GM18951 (cell line): ENCODE measurements at regions not wholly inside any gene's neighbourhood (a gene's known extent, or its start where the extent isn't known, plus 50 kb on each side); places are given as distances from the start of the nearest gene placed in this dataset.
"Not testable (repeated sequence)": the region's sequence is repeated elsewhere in the genome, so short reads cannot be mapped to it uniquely, and the experiment has no call there.

ENCODE experiments used
- POLR2A ChIP-seq: IDR thresholded peaks from 4 replicates; pipeline ENCODE4 v1.6.1; 2011; ENCODE audit warnings: mild to moderate bottlenecking; ENCODE audit not compliant: insufficient read length, insufficient read depth; ENCODE audit errors: extremely low read depth
- in situ Hi-C: fragments of 300-500 bp; cut with MboI; formaldehyde crosslinking; loops from one replicate; pipeline ENCODE4 v1.12.0; 2022; ENCODE audit warnings: low sequenced_read_pairs, mixed read lengths, inconsistent platforms; ENCODE audit not compliant: unreplicated experiment

DNA sequence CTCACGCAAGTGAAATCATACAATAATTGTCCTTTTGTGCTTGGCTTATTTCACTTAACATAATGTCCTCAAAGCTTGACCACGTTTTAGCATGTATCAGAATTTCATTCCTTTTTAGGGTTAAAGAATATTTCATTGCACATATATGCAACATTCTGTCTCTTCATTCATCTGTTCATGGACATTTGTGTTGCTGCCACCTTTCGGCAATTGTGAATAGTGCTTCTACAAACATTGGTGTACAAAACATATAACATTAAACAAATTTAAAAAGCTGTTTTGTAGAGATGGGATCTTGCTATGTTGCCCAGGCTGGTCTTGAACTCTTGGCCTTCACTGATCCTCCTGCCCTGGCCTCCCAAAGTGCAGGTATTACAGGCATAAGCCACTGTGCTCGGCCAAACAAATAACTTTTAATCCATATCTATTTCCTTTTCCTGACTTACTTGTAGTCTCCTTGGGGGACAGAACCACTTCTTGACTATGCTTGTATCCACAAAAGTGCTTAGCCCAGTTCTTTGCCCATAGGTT is 209.3 kb downstream of the SLC4A3 start:
- in situ Hi-C loops: no loop called here

DNA sequence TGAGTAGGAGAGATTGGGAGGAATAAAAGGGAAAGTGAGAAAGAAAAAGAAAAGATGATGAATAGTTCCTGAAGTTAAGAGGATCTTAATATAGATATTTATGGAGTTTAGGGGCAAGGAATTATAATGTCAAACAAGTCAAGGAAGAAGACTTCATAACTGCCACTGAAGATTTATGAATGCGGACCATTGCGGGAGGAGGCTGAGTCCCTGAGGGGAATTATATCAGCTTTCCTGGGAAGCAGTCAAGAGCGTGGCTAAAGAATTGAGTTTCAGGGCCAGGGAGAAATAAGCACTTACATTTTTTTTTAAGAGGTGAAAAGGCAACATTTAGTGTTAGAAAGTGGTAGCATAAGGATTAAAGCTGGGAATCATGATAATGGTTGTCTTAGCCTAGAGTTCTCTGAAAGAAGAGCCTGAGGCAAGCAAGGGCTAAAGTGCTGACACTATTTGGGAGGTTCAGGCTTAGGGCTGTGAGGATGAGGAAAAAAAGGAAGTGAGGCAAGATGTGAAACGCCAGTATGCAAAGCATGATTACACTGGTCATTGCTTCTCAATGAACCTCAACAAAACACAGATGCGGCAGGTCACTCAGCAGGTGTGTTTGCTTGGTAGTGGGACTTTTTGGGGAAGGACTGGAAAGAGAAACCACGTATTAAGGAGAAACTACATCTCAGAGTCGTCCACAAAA is 217.1 kb downstream of the SLC4A3 start:
- in situ Hi-C loops: no loop called here
- TF ChIP-seq POLR2A: no peak

More for the DNA sequence above, 209.3 kb downstream of the SLC4A3 start:
- TF ChIP-seq POLR2A: no peak

DNA sequence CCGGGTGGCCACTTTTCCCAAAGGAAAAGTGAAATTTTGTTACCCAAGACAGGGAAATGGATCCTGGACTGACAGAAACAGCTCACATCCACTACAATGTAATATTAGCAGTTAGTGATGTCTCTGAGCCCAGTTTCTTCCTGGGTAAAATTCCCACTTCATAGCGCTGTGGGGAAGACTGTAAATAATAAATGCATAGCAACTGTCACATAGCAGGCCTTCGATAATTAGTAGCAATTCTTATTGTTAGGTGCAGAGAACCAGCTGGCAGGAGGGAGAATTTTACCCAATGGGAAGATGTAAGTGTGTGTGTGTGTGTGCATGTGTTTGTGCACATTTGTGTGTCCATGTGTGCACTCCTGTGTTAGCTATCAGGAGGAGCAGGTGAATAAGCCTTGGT is 221.5 kb downstream of the SLC4A3 start:
- no peak for TF ChIP-seq POLR2A
- in situ Hi-C loops: no loop called here

DNA sequence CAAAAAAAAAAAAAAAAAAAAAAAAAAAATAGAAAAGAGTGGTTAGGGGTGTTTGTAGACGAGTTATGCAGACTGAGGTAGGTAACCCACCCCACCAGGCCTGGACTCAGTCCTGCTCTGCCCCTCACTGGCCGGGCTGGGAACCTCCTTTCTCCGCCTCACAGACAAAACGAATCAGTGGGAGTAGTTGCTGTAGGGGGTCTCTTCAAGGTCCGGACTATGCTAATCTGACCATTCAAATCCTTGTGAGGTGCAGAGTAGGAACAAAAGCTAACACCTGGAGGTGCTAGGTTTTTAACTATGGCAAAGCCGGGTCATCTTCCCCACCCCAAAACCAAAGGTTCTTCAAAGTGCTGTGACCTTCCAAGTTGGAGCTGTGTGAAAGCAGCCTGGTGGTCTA is 223.7 kb downstream of the SLC4A3 start:
- no peak for TF ChIP-seq POLR2A
- in situ Hi-C loops: no loop called here

DNA sequence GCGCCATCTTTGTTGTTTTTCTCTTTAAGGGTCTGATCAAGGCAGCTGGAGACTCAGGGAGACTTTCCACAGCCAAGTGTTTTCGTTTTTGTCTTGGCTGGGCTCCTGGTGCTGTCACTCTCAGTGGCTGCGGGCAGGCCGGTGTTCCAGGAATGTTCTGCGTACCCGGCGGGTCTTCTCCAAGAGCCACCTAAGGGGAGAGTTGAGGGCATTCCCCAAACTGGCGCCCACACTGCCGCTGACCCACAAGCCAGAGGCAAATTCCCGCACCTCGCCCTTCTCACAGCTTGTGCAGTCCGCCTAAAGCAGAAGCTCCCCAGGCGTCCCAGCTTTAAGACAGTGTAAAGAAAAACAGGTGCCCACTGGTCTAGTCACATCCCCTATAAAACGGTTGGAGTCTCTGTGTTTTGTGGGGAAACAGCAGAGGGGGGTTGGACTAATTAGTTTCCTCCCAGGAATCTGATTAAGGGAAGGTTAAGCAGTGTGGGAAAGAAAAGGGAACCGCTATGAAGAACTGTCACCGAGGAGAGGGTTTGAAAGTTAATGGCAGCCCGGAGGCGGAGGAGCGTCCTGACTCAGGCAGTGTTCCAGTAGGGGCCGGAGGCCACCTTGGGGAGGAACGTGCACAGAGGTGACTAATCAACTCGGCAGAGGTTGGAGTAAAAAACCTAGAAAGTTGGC is 224.5 kb downstream of the SLC4A3 start:
- in situ Hi-C loops: no loop called here
- no peak for TF ChIP-seq POLR2A

DNA sequence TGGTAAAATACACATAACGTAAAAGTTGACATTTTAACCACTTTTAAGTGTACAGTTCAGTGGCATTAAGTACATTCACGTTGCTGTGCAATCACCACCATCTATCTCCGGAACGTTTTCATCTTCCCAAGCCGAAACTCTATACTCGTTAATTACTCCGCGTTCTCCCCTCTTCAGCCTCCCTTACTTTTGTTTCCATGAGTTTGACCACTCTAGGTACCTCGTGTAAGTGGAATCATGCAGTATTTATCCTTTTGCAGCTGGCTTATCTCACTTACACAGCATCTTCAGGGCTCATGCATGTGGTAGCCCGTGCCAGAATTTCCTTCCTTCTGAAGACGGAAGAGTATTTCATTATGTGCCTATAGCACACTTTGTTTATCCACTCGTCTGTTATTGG is 225.2 kb downstream of the SLC4A3 start:
- in situ Hi-C loops: no loop called here
- no peak for TF ChIP-seq POLR2A

DNA sequence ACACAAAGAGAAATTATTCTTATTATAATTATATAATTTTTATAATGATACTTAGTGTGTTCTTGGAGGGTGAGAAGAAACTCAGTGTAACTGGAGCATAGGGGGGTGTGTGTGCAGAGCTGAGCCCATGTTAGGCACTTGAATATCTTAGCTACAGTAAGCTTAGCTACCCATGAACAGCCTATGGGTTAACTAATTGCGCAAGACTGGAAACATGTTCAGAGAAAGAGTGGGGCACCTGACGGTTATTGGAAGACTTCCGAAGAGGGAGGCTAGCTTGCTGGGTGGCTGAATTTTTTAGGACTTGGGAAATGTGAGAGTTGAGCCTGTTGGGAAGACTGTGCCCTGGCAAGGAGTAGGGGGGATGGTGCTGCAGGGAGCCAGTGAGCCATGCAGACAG is 229.2 kb downstream of the SLC4A3 start:
- TF ChIP-seq POLR2A: no peak
- in situ Hi-C loops: no loop called here

DNA sequence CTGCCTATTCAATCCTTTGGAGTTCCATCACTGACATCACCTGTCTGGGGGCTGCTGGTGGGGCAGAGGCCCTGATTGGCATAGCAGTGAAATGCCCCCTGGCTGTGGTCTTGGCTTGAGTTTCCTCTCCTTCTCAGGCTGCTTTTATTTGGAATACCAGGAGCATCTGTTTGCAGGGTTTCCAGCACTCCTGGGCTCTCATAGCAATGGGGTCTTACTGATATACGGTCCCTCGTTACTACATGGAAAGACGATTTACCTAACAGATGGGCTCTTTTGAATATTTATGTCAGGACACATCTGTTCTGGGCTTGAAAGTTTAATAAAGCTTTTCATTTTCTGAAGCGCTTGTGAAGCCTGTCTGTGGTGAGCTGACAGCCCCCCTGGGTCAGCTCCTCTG is 230.3 kb downstream of the SLC4A3 start:
- TF ChIP-seq POLR2A: no peak
- in situ Hi-C loops: no loop called here

DNA sequence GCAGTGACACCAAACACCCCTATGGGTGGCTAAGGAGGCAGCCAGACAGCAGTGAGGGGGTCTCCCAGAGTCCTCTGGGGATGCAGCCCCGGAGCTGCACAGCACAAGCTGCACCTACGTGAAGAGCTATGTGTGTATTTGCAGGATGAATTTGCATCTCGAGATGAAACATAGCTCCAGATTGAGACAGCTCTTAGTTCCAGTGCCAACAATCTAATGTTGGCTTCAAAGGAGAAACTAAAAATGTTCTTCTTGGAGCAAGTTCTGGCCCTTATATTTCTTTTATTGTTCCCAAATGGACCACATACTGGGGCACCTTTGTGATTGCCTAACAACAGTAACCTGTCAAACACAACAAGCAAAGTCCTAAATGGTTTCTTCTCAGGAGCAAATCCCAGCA is 233.9 kb downstream of the SLC4A3 start:
- in situ Hi-C loops: no loop called here
- TF ChIP-seq POLR2A: no peak

DNA sequence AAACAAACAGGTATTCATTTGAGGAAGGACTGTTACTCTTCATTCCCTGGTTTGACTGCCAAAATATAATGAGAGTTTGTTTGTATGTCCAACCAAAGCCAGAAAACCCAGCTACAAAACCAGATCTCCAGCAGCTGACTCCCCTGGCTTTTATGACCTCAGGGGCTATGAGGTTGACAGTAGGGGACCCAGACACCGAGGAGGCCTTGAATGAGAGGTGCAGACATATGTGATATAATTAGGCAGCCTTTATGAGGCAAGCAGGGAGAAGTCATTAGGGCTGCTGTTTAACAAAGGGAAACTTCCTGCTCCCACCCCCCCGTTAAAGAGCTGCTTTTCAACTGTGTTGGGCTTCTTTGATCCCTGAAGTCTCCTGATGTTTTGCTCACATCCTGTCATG is 236.7 kb downstream of the SLC4A3 start:
- no peak for TF ChIP-seq POLR2A
- in situ Hi-C loops: no loop called here

DNA sequence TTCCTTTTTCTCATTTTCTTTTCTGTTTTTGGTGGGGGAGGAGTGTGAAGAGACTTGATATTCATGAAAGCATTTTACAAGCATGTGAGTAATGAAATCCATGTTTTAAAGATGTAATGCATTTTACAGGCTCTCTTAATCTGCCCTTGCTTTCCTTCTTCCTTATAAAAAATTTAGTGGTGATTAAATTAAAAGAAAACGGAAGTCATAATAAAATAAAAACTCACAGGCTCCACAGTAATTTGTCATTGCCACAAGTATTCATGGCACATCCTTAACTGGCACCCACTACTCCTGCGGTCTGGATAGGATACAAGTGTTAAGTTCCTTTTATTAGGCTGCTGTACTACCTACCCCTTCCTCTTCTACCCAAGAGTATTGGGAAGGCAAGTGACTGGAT is 241.2 kb downstream of the SLC4A3 start:
- TF ChIP-seq POLR2A: no peak
- in situ Hi-C loops: no loop called here

DNA sequence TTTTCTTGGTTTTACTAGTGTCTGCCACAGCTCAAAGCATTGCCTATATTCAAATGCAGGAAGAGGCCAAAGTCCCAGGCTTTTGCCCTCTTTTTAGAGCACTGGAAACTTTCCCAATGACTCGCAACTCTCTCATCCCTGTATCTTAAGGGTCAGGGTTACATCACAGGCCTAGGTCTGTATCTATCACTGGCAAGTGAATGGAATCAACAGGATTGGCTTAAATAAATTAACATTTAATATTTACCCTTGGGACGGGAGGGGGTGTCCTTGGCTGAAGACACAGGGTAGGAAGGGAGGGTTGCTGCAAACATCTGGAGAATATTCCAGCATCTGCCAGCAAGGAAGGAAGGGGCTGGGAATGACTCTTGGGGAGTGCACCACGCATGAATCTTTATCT is 242.6 kb downstream of the SLC4A3 start:
- in situ Hi-C loops: no loop called here

DNA sequence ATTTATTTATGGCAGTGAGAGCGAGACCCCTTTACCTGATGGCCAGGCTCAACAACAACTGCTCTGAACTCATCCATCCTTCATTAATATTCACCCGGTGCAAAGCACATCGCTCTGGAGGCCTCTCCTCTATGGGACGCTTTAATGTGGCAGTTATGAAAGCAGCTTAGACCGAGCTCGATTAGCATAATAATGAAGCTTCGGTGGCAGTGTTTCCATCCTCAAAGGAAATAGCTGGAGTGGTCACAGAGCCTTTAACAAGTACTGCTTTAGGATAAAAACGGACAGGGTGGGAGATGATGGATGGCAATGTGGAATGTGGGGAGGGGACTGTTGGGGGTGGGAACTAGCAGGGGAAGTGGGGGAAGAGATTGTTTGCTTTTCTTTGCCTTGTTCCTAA is 243.9 kb downstream of the SLC4A3 start:
- TF ChIP-seq POLR2A: no peak
- in situ Hi-C loops: no loop called here

More for the DNA sequence above, 242.6 kb downstream of the SLC4A3 start:
- TF ChIP-seq POLR2A: no peak

DNA sequence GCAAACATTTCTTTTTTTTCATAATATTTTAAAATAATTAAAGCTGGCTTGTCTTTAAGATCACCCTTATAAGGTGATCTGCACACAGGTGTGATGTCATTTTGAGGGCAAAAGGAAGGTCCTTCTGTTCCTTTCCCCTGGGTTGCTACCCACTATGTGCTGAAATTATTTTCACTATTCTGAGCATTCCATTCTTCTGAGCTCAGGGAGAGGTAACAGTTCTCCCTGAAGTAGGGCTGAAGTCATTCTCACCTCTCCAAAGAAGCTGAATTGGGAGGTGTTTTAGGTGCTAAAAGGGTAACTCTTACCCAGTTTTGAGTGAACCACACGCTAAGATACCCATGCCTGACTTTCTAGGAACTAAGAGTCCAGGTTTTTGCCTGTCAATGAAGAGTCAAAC is 247.6 kb downstream of the SLC4A3 start:
- no peak for TF ChIP-seq POLR2A
- in situ Hi-C loops: no loop called here

DNA sequence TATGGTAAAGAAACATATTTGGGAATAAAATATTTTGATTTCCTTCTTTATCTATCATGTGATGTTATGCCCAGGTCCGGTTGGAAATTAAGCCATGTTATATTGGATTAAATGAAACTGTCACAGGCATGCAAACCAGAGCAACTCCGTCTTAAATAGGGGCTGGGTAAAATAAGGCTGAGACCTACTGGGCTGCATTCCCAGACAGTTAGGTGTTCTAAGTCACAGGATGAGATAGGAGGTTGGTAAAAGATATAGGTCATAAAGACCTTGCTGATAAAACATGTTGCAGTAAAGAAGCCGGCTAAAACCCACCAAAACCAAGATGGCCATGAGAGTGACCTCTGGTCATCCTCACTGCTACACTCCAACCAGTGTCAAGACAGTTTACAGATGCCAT is 248.6 kb downstream of the SLC4A3 start:
- in situ Hi-C loops: not testable (repeated sequence)

DNA sequence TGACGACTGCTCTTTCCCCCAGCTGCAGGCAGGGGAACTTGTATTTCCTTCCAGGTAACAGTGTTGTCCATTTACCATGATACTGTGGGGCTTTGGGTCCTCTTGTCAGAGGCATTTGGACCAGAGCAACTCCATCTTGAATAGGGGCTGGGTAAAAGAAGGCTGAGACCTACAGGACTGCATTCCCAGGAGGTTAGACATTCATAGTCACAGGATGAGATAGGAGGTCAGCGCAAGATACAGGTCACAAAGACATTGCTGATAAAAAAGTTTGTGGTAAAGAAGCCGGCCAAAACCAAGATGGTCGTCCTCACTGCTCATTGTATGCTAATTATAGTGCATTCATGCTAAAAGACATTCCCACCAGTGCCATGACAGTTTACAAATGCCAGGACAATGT is 249.5 kb downstream of the SLC4A3 start:
- no peak for TF ChIP-seq POLR2A
- in situ Hi-C loops: no loop called here
